Loucy (cell line): ENCODE measurements at regions not wholly inside any gene's neighbourhood (a gene's known extent, or its start where the extent isn't known, plus 50 kb on each side); places are given as distances from the start of the nearest gene placed in this dataset.
"Not testable (repeated sequence)": the region's sequence is repeated elsewhere in the genome, so short reads cannot be mapped to it uniquely, and the experiment has no call there.

ENCODE experiments used
- H2AFZ ChIP-seq: fragments of 200-600 bp; sonication (generic); 2 replicates; pipeline ENCODE4 v1.6.0; 2016; ENCODE audit warnings: antibody characterized with exemption, mild to moderate bottlenecking, low read length, moderate library complexity
- H3F3A ChIP-seq: fragments of 200-600 bp; 2 replicates; pipeline ENCODE4 v1.6.0; 2016; ENCODE audit warnings: antibody characterized with exemption, low read depth, mild to moderate bottlenecking
- H3K27me3 ChIP-seq: fragments of 200-600 bp; sonication (generic); 2 replicates; pipeline ENCODE4 v1.6.1; 2014; ENCODE audit warnings: low read length, mild to moderate bottlenecking; ENCODE audit not compliant: insufficient read depth, poor library complexity, severe bottlenecking
- H3K36me3 ChIP-seq: fragments of 200-600 bp; sonication (generic); 2 replicates; pipeline ENCODE4 v1.6.1; 2016; ENCODE audit warnings: low read length; ENCODE audit not compliant: insufficient read depth
- H3K4me1 ChIP-seq: fragments of 200-600 bp; sonication (generic); 2 replicates; pipeline ENCODE4 v1.5.1; 2014; ENCODE audit warnings: low read length, mild to moderate bottlenecking; ENCODE audit not compliant: insufficient read depth, poor library complexity, severe bottlenecking
- H3K4me2 ChIP-seq: fragments of 200-600 bp; sonication (generic); 2 replicates; pipeline ENCODE4 v1.6.0; 2014; ENCODE audit warnings: antibody characterized with exemption, low read length, low read depth, mild to moderate bottlenecking; ENCODE audit not compliant: poor library complexity, severe bottlenecking
- H3K4me3 ChIP-seq: fragments of 200-600 bp; sonication (generic); 2 replicates; pipeline ENCODE4 v1.5.1; 2014; ENCODE audit warnings: low read length, mild to moderate bottlenecking, mixed read lengths; ENCODE audit not compliant: poor library complexity, severe bottlenecking
- H3K79me2 ChIP-seq: fragments of 200-600 bp; sonication (generic); 2 replicates; pipeline ENCODE4 v1.6.1; 2014; ENCODE audit warnings: low read length; ENCODE audit not compliant: insufficient read depth
- H3K9ac ChIP-seq: fragments of 200-600 bp; sonication (generic); 2 replicates; pipeline ENCODE4 v1.6.0; 2014; ENCODE audit warnings: mild to moderate bottlenecking, low read depth, low read length, moderate library complexity; ENCODE audit not compliant: poor library complexity, severe bottlenecking
- H3K9me2 ChIP-seq: fragments of 200-600 bp; sonication (generic); replicated peaks from 2 replicates; pipeline ENCODE4 v1.6.1; 2016; ENCODE audit warnings: low read depth, low read length, mixed read lengths
- H3K9me3 ChIP-seq: fragments of 200-600 bp; sonication (generic); 2 replicates; pipeline ENCODE4 v1.6.1; 2014; ENCODE audit warnings: mild to moderate bottlenecking, antibody characterized with exemption, low read length, low read depth; ENCODE audit not compliant: insufficient read depth
- H4K20me1 ChIP-seq: fragments of 200-600 bp; sonication (generic); 2 replicates; pipeline ENCODE4 v1.6.0; 2014; ENCODE audit warnings: antibody characterized with exemption, low read length, mild to moderate bottlenecking; ENCODE audit not compliant: insufficient read depth, poor library complexity, severe bottlenecking
- EZH2phosphoT487 ChIP-seq: fragments of 200-600 bp; IDR thresholded peaks from 2 replicates; pipeline ENCODE4 v1.6.1; 2018; ENCODE audit warnings: antibody characterized with exemption, mild to moderate bottlenecking, moderate library complexity, borderline replicate concordance
- TF ChIP-seq, protein P1 (sequence below): fragments of 200-600 bp; sonication (generic); conservative IDR thresholded peaks from 2 replicates; pipeline ENCODE4 v1.5.1; 2014; ENCODE audit warnings: mild to moderate bottlenecking, antibody characterized with exemption, low read length

DNA sequence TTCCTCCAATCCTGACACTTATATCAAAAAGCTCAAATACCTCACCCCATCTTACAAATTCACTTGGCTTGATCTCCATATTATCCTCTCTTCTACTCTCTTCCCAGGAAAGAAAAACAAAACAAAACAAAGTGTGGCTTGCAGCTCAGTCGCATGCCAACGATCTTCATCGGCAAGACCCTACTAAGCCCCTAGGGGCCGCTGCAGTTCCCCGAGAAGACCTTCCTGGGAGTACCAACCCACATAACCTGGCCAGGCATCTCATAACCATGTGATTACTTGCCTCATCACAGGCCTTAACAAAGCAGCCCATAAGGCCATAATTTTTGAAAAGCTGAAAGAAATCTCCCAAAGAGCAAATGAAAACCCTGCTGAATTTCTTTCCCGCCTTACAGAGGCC lies 103.7 kb downstream of the ZNF92 start:
- peak overlapping the region; percentile 74 for H3K9ac ChIP-seq
- H3K36me3 ChIP-seq, result no peaks in the 10 kb centered on the region
- no peaks in the 10 kb centered on the region for H3K9me2 ChIP-seq
- H3F3A ChIP-seq, result no peaks in the 10 kb centered on the region
- no peaks in the 10 kb centered on the region for H4K20me1 ChIP-seq
- peak overlapping the region; percentile 57 for H3K4me3 ChIP-seq
- H2AFZ ChIP-seq, result no peak overlapping the region
- peaks cover 44% of the 10 kb centered on the region for H3K4me1 ChIP-seq
- H3K79me2 ChIP-seq, result no peaks in the 10 kb centered on the region
- H3K4me2 ChIP-seq, result peak overlapping the region; percentile 73
- H3K9me3 ChIP-seq, result no peaks in the 10 kb centered on the region
- H3K27me3 ChIP-seq, result no peaks in the 10 kb centered on the region
- TF ChIP-seq, protein P1, sequence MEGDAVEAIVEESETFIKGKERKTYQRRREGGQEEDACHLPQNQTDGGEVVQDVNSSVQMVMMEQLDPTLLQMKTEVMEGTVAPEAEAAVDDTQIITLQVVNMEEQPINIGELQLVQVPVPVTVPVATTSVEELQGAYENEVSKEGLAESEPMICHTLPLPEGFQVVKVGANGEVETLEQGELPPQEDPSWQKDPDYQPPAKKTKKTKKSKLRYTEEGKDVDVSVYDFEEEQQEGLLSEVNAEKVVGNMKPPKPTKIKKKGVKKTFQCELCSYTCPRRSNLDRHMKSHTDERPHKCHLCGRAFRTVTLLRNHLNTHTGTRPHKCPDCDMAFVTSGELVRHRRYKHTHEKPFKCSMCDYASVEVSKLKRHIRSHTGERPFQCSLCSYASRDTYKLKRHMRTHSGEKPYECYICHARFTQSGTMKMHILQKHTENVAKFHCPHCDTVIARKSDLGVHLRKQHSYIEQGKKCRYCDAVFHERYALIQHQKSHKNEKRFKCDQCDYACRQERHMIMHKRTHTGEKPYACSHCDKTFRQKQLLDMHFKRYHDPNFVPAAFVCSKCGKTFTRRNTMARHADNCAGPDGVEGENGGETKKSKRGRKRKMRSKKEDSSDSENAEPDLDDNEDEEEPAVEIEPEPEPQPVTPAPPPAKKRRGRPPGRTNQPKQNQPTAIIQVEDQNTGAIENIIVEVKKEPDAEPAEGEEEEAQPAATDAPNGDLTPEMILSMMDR, result peak; percentile 67
- no peak for TF ChIP-seq EZH2phosphoT487

DNA sequence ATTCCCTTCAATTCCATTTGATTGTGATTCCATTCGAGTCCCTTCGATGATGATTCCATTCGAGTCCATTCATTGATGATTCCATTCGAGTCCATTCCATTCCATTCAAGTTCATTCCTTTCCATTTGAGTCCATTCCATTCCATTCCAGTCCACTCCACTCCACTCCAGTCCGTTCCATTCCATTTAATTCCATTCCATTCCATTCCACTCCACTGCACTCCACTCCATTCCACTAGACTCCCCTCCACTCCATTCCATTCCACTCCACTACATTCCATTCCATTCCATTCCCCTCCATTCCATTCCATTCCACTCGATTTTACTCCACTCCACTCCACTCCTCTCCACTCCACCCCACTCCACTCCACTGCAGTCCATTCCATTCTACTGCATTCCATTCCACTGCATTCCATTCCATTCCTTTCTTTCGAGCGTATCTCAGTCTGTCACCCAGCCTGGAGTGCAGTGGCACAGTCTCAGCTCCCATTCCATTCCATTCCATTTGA lies 115.7 kb downstream of the ZNF92 start:
- H2AFZ ChIP-seq, result no peak overlapping the region
- TF ChIP-seq EZH2phosphoT487, result no peak
- TF ChIP-seq, protein P1, result no peak

GRCh38 chr7:65496697-65497096 lies 123.0 kb downstream of the ZNF92 start:
- H3K9ac ChIP-seq, H3K4me1 ChIP-seq, H3K36me3 ChIP-seq, H3K9me3 ChIP-seq, H4K20me1 ChIP-seq, H3K27me3 ChIP-seq, H3K9me2 ChIP-seq, H3F3A ChIP-seq, H3K4me3 ChIP-seq, H3K79me2 ChIP-seq, H3K4me2 ChIP-seq, H2AFZ ChIP-seq: not testable (repeated sequence)

More for the DNA sequence above, 115.7 kb downstream of the ZNF92 start:
- Histone ChIP-seq H3F3A (no peaks in the 10 kb centered on the region), H3K4me2 (no peak overlapping the region), H3K4me1 (no peaks in the 10 kb centered on the region), H3K79me2 (no peaks in the 10 kb centered on the region), H3K9me2 (no peaks in the 10 kb centered on the region), H3K27me3 (no peaks in the 10 kb centered on the region), H3K4me3 (no peak overlapping the region), H3K9me3 (peaks cover 17% of the 10 kb centered on the region), H3K36me3 (no peaks in the 10 kb centered on the region), H3K9ac (no peak overlapping the region), H4K20me1 (no peaks in the 10 kb centered on the region)

DNA sequence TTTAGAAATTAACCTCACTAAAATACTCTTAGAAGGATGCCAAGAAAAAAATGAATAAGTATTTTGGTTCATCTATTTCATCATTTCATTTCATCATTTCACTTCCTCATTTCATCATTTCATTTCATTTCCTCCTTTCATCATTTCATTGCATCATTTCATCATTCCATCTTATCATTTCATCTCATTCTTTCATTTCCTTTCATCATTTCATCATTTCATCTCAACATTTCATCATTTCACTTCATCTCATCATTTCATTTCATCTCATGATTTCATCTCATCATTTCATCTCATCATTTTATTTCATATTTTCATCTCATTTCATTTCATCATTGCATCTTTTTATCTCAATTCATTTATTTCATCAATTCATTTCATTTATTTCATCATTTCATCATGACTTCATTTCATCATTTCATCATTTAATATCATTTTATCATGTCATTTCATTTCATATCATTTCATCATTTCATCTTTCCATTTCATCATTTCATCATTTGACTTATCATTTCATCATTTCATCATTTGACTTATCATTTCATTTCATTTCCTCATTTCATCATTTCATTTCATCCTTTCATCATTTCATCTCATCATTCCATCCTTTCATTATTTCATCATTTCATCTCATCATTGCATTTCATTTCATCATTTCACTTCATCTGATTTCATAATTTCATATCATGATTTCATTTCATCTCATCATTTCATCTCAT lies 129.9 kb downstream of the ZNF92 start:
- Histone ChIP-seq H4K20me1 (no peaks in the 10 kb centered on the region), H3K36me3 (no peaks in the 10 kb centered on the region), H3K27me3 (no peaks in the 10 kb centered on the region), H2AFZ (no peak overlapping the region), H3K4me2 (no peak overlapping the region), H3K9ac (no peak overlapping the region), H3K79me2 (no peaks in the 10 kb centered on the region), H3K4me1 (no peaks in the 10 kb centered on the region), H3K9me2 (no peaks in the 10 kb centered on the region), H3K9me3 (peaks cover 6% of the 10 kb centered on the region; the same call in 1 of the 2 replicates), H3K4me3 (no peak overlapping the region), H3F3A (no peaks in the 10 kb centered on the region)
- TF ChIP-seq, protein P1, result no peak
- no peak for TF ChIP-seq EZH2phosphoT487

GRCh38 chr7:65504504-65505319 lies 131.1 kb downstream of the ZNF92 start:
- not testable (repeated sequence) for H3K9ac ChIP-seq, H3K4me3 ChIP-seq, H4K20me1 ChIP-seq, H3K4me1 ChIP-seq, H3K4me2 ChIP-seq, H3K9me3 ChIP-seq, H3K9me2 ChIP-seq, H3F3A ChIP-seq, H3K27me3 ChIP-seq, H2AFZ ChIP-seq, H3K79me2 ChIP-seq, H3K36me3 ChIP-seq
